Natural killer cell (primary cell): ENCODE measurements at regions not wholly inside any gene's neighbourhood (a gene's known extent, or its start where the extent isn't known, plus 50 kb on each side); places are given as distances from the start of the nearest gene placed in this dataset.

Experiments used
- ATAC-seq, 3 donors: fragments of 150-1000 bp in 2 of 3; fragments of 200-7000 bp in 1 of 3; cut with Tn5 transposase; 1 replicate in 1 of 3; 2 replicates in 2 of 3; pipeline ENCODE4 v1.10.0; 2021; ENCODE audit warnings: mild to moderate bottlenecking in 2 of 3, moderate library complexity in 2 of 3
- DNase-seq, 2 donors: peaks; one replicate each; pipeline versions ENCODE4 v3.0.0 to v3.0.0-alpha.2; 2013 to 2021; ENCODE audit warnings: mixed read lengths in 1 of 2
- H3K27ac ChIP-seq: one replicate; pipeline ENCODE4 v1.5.1; 2013; ENCODE audit warnings: mild to moderate bottlenecking, low read length
- H3K27me3 ChIP-seq: one replicate; pipeline ENCODE4 v1.6.1; 2013; ENCODE audit warnings: low read length; ENCODE audit not compliant: control insufficient read depth, insufficient read depth
- H3K36me3 ChIP-seq: one replicate; pipeline ENCODE4 v1.6.1; 2013; ENCODE audit warnings: low read length; ENCODE audit not compliant: control insufficient read depth, insufficient read depth
- H3K4me1 ChIP-seq: one replicate; pipeline ENCODE4 v1.6.1; 2013; ENCODE audit warnings: low read length; ENCODE audit not compliant: control insufficient read depth, insufficient read depth
- H3K4me3 ChIP-seq: one replicate; pipeline ENCODE4 v1.5.1; 2013; ENCODE audit warnings: low read length
- H3K9me3 ChIP-seq: one replicate; pipeline ENCODE4 v1.6.1; 2013; ENCODE audit warnings: low read length; ENCODE audit not compliant: control insufficient read depth, insufficient read depth
- H3K27ac Mint-ChIP-seq, 2 donors: one replicate each; pipeline ENCODE4 v1.8.0; 2022; ENCODE audit warnings: mild to moderate bottlenecking in 2 of 2, mixed read lengths in 2 of 2, moderate library complexity in 1 of 2
- H3K27me3 Mint-ChIP-seq, 2 donors: one replicate each; pipeline ENCODE4 v1.8.0; 2022; ENCODE audit warnings: low read depth in 2 of 2, mixed read lengths in 2 of 2
- H3K36me3 Mint-ChIP-seq: one replicate; pipeline ENCODE4 v1.8.0; 2022; ENCODE audit warnings: mixed read lengths
- H3K4me1 Mint-ChIP-seq, 2 donors: one replicate each; pipeline ENCODE4 v1.8.0; 2022; ENCODE audit warnings: mixed read lengths in 2 of 2
- H3K4me3 Mint-ChIP-seq: one replicate; pipeline ENCODE4 v1.8.0; 2022; ENCODE audit warnings: mild to moderate bottlenecking, moderate library complexity, mixed read lengths
- H3K9me3 Mint-ChIP-seq, 2 donors: one replicate each; pipeline ENCODE4 v1.8.0; 2022; ENCODE audit warnings: mixed read lengths in 2 of 2
- CTCF ChIP-seq: fragments of 200-600 bp; IDR thresholded peaks from one replicate; pipeline ENCODE4 v1.8.0; 2022; ENCODE audit warnings: antibody characterized with exemption
- WGBS: methylation state at CpG from one replicate; pipeline ENCODE4 v1.1.7; 2013; ENCODE audit warnings: missing lambda C conversion rate; ENCODE audit not compliant: insufficient coverage; 5-methylcytosine and 5-hydroxymethylcytosine counted together
- intact Hi-C: fragments of 100-400 bp; cut with micrococcal nuclease; formaldehyde crosslinking; loops from one replicate; pipeline ENCODE4 v1.14.2; 2022

GRCh38 chr3:187968883-187969580, 184.9 kb upstream of the LPP start:
- Mint-ChIP-seq H3K4me3 (no peak overlapping the region), H3K27me3 (no peaks in the 10 kb centered on the region), H3K9me3 (no peaks in the 10 kb centered on the region), H3K36me3 (no peaks in the 10 kb centered on the region), H3K4me1 (peaks cover 6 to 12% of the 10 kb centered on the region in 2 donors), H3K27ac (no peak overlapping the region)
- TF ChIP-seq CTCF: no peak
- WGBS: 100% methylated on average over 2 of the region's 2 CpGs
- Histone ChIP-seq H3K9me3 (no peaks in the 10 kb centered on the region), H3K27ac (no peak overlapping the region), H3K36me3 (no peaks in the 10 kb centered on the region), H3K4me1 (peaks cover 11% of the 10 kb centered on the region), H3K27me3 (no peaks in the 10 kb centered on the region), H3K4me3 (no peak overlapping the region)
- ATAC-seq (peak in 1 of 3 donors; percentile 14), DNase-seq (no peak)
- intact Hi-C loops: no loop called here

GRCh38 chr3:187969581-187969950, 184.4 kb upstream of the LPP start:
- H3K9me3 ChIP-seq: no peaks in the 10 kb centered on the region
- peaks cover 16% of the 10 kb centered on the region for H3K4me1 ChIP-seq

GRCh38 chr3:187970106-187970505, 183.9 kb upstream of the LPP start:
- H3K4me3 ChIP-seq: no peak overlapping the region
- intact Hi-C loops: no loop called here
- Mint-ChIP-seq H3K4me1 (peaks cover 16 to 23% of the 10 kb centered on the region in 2 donors), H3K27ac (no peak overlapping the region), H3K27me3 (no peaks in the 10 kb centered on the region), H3K36me3 (no peaks in the 10 kb centered on the region), H3K4me3 (no peak overlapping the region), H3K9me3 (no peaks in the 10 kb centered on the region)
- H3K27ac ChIP-seq: no peak overlapping the region
- peaks cover 18% of the 10 kb centered on the region for H3K4me1 ChIP-seq
- DNase-seq (no peak), ATAC-seq (no peak)
- no peak for TF ChIP-seq CTCF
- no peaks in the 10 kb centered on the region for H3K9me3 ChIP-seq
- no peaks in the 10 kb centered on the region for H3K36me3 ChIP-seq
- no peaks in the 10 kb centered on the region for H3K27me3 ChIP-seq

More at GRCh38 chr3:187969581-187969950, 184.4 kb upstream of the LPP start:
- DNase-seq (no peak), ATAC-seq (no peak)
- no peak overlapping the region for H3K4me3 ChIP-seq
- intact Hi-C loops: no loop called here
- no peak for TF ChIP-seq CTCF
- H3K27me3 ChIP-seq: no peaks in the 10 kb centered on the region
- H3K27ac Mint-ChIP-seq: no peak overlapping the region
- WGBS: 42% methylated on average over 2 of the region's 3 CpGs
- H3K36me3 Mint-ChIP-seq: no peaks in the 10 kb centered on the region
- H3K36me3 ChIP-seq: no peaks in the 10 kb centered on the region
- no peaks in the 10 kb centered on the region for H3K9me3 Mint-ChIP-seq
- H3K27me3 Mint-ChIP-seq: no peaks in the 10 kb centered on the region
- no peak overlapping the region for H3K4me3 Mint-ChIP-seq
- H3K4me1 Mint-ChIP-seq: peaks cover 11 to 18% of the 10 kb centered on the region in 2 donors
- no peak overlapping the region for H3K27ac ChIP-seq

- intact Hi-C loops: no loop called here
- no peak for TF ChIP-seq CTCF
- ATAC-seq: no peak
- H3K4me3 ChIP-seq: no peak overlapping the region
- H3K27ac ChIP-seq: no peak overlapping the region
- Mint-ChIP-seq H3K27me3 (no peaks in the 10 kb centered on the region), H3K9me3 (no peaks in the 10 kb centered on the region), H3K27ac (no peak overlapping the region), H3K36me3 (no peaks in the 10 kb centered on the region), H3K4me1 (peaks cover 25 to 27% of the 10 kb centered on the region in 2 donors), H3K4me3 (no peak overlapping the region)
- H3K9me3 ChIP-seq: no peaks in the 10 kb centered on the region
- H3K4me1 ChIP-seq: peaks cover 30% of the 10 kb centered on the region
- WGBS: 93% methylated on average over 4 of the region's 4 CpGs
- DNase-seq: no peak
- no peaks in the 10 kb centered on the region for H3K36me3 ChIP-seq
- H3K27me3 ChIP-seq: no peaks in the 10 kb centered on the region
Measured at GRCh38 chr3:187971629-187972028, 182.3 kb upstream of the LPP start.
